Duodenal mucosa (tissue), 2 donors: ENCODE measurements at regions not wholly inside any gene's neighbourhood (a gene's known extent, or its start where the extent isn't known, plus 50 kb on each side); places are given as distances from the start of the nearest gene placed in this dataset.
"Not testable (repeated sequence)": the region's sequence is repeated elsewhere in the genome, so short reads cannot be mapped to it uniquely, and the experiment has no call there.

Source experiments
- H3K27ac ChIP-seq: one replicate; pipeline ENCODE4 v1.7.0; 2013; ENCODE audit warnings: low read depth, low read length
- H3K27me3 ChIP-seq, 2 donors: one replicate each; pipeline ENCODE4 v1.7.0; 2013; ENCODE audit warnings: low read length in 2 of 2, control low read depth in 1 of 2; ENCODE audit not compliant: insufficient read depth in 2 of 2, control insufficient read depth in 1 of 2
- H3K36me3 ChIP-seq, 2 donors: one replicate each; pipeline ENCODE4 v1.7.0; 2013; ENCODE audit warnings: low read length in 2 of 2, control low read depth in 1 of 2; ENCODE audit not compliant: insufficient read depth in 2 of 2, control insufficient read depth in 1 of 2
- H3K4me1 ChIP-seq, 2 donors: one replicate each; pipeline ENCODE4 v1.7.0; 2013; ENCODE audit warnings: low read length in 2 of 2, control low read depth in 1 of 2; ENCODE audit not compliant: insufficient read depth in 2 of 2, control insufficient read depth in 1 of 2
- H3K4me3 ChIP-seq, 2 donors: one replicate each; pipeline ENCODE4 v1.7.0; 2013; ENCODE audit warnings: low read length in 2 of 2, low read depth in 1 of 2
- H3K9ac ChIP-seq, 2 donors: one replicate each; pipeline ENCODE4 v1.7.0; 2013; ENCODE audit warnings: low read length in 2 of 2, low read depth in 1 of 2
- H3K9me3 ChIP-seq, 2 donors: one replicate each; pipeline ENCODE4 v1.7.0; 2013; ENCODE audit warnings: low read length in 2 of 2, control low read depth in 1 of 2; ENCODE audit not compliant: control insufficient read depth in 1 of 2

- Histone ChIP-seq H3K36me3 (no peaks in the 10 kb centered on the region), H3K27ac (no peak overlapping the region), H3K27me3 (no peaks in the 10 kb centered on the region), H3K9me3 (peaks cover 0 to 3% of the 10 kb centered on the region in 2 donors), H3K9ac (no peak overlapping the region), H3K4me3 (peak overlapping the region in 1 of 2 donors; percentile 23), H3K4me1 (no peaks in the 10 kb centered on the region)
Measured at GRCh38 chr6:71082033-71082650, 125.3 kb upstream of the B3GAT2 start.

DNA sequence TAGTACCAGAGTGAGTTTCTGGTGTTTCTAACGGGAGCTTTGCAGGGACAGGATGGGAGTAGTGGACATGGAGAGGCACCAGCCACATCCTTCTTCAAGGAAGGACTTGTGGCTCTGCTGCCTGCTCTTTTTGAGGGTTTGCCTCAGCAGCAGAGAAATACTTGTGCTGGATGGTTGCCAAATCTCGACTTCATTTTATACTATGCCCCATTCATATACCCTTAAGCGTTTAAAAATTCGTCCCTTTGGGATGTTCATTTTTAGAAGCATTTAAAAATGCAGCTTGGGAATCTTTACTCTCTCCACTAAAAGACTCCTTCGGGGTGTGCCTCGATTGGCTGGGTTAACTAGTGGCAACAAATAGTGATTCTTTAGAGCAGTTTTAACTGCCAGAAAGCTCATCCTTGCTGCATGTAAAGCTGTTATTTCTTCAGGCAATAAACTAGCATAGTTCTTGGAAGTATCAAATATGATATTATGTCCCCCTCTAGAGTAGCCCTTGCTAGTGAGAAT lies 126.5 kb upstream of the B3GAT2 start:
- Histone ChIP-seq H3K36me3 (no peaks in the 10 kb centered on the region), H3K9ac (no peak overlapping the region), H3K27me3 (no peaks in the 10 kb centered on the region), H3K27ac (no peak overlapping the region), H3K4me1 (no peaks in the 10 kb centered on the region), H3K4me3 (no peak overlapping the region), H3K9me3 (no peaks in the 10 kb centered on the region)

DNA sequence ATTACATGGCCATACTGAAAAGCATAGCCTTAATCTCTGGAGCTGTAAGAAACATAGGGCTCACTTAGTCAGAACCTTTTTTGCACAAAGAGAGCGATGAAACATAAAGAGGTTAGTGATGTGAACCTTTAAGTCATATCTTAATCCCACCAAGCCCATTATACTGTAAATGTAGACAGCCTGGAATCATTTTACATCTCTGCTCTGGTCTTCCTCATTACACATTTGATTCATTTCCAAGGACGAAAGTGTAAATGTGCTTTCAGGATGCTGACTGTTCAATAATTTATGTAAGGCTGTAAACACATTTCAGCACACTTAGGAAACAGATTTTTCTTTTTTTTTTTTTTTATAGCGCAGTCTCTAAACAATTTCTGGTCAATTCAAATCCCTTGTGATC lies 131.3 kb upstream of the B3GAT2 start:
- Histone ChIP-seq H3K9me3 (no peaks in the 10 kb centered on the region), H3K4me3 (no peak overlapping the region), H3K36me3 (no peaks in the 10 kb centered on the region), H3K27ac (no peak overlapping the region), H3K9ac (no peak overlapping the region), H3K27me3 (no peaks in the 10 kb centered on the region), H3K4me1 (no peaks in the 10 kb centered on the region)

DNA sequence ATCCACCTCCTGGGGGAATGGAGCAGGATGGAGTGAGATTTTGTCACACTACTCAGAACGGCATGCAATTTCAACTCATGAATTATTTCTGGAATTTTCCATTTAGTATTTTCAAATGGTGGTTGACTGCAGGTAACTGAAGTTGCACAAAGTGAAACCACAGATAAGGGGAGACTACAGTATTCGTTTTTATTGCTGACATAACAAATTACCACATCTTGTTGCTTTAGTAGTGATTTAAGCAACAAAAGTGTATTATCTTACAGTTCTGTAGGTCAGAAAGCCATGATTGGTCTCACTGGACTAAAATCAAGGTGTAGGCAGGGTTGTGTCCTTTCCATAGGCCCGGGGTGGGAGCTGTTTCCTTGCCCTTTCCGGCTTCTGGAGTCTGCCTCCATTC lies 133.4 kb upstream of the B3GAT2 start:
- Histone ChIP-seq H3K36me3 (no peaks in the 10 kb centered on the region), H3K9me3 (no peaks in the 10 kb centered on the region), H3K4me3 (no peak overlapping the region), H3K27ac (no peak overlapping the region), H3K27me3 (no peaks in the 10 kb centered on the region), H3K9ac (no peak overlapping the region), H3K4me1 (no peaks in the 10 kb centered on the region)

- Histone ChIP-seq H3K27ac (no peak overlapping the region), H3K27me3 (no peaks in the 10 kb centered on the region), H3K9ac (no peak overlapping the region), H3K4me3 (no peak overlapping the region), H3K4me1 (no peaks in the 10 kb centered on the region), H3K9me3 (no peaks in the 10 kb centered on the region), H3K36me3 (no peaks in the 10 kb centered on the region)
Measured at GRCh38 chr6:71091167-71091566, 134.3 kb upstream of the B3GAT2 start.

- Histone ChIP-seq H3K9me3 (no peaks in the 10 kb centered on the region), H3K36me3 (no peaks in the 10 kb centered on the region), H3K4me1 (no peaks in the 10 kb centered on the region), H3K4me3 (no peak overlapping the region), H3K27ac (no peak overlapping the region), H3K9ac (no peak overlapping the region), H3K27me3 (no peaks in the 10 kb centered on the region)
Measured at GRCh38 chr6:71091956-71092355, 135.1 kb upstream of the B3GAT2 start.

GRCh38 chr6:71097264-71097663 lies 140.4 kb upstream of the B3GAT2 start:
- H3K4me3 ChIP-seq, H3K4me1 ChIP-seq, H3K27ac ChIP-seq, H3K9me3 ChIP-seq, H3K9ac ChIP-seq, H3K27me3 ChIP-seq, H3K36me3 ChIP-seq: not testable (repeated sequence)

GRCh38 chr6:71099649-71100048 lies 142.8 kb upstream of the B3GAT2 start:
- H3K36me3 ChIP-seq, result no peaks in the 10 kb centered on the region
- H3K4me1 ChIP-seq, result no peaks in the 10 kb centered on the region
- H3K27me3 ChIP-seq, result no peaks in the 10 kb centered on the region
- no peak overlapping the region for H3K9ac ChIP-seq
- no peak overlapping the region for H3K27ac ChIP-seq
- H3K4me3 ChIP-seq, result no peak overlapping the region
- H3K9me3 ChIP-seq, result no peaks in the 10 kb centered on the region

DNA sequence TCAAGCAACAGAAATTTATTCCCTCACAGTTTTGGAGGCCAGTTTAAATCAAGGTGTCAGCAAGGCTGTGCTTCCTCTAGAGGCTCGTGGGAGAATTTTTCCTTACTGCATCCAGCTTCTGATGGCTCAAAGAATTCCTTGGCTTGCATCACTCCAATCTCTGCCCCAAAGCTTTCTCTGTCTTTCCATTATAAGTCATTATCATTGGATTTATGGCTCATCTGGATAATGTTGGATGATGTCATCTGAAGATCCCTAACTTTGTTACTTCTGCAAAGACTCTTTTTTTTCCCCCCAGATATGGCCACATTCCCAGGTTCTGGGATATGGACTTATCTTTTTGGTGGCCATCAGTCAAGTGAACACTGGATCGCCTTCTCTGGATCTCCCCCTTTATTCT lies 146.3 kb upstream of the B3GAT2 start:
- no peaks in the 10 kb centered on the region for H3K36me3 ChIP-seq
- H3K9me3 ChIP-seq, result no peaks in the 10 kb centered on the region
- H3K27me3 ChIP-seq, result no peaks in the 10 kb centered on the region
- H3K9ac ChIP-seq, result no peak overlapping the region
- no peak overlapping the region for H3K4me3 ChIP-seq
- no peaks in the 10 kb centered on the region for H3K4me1 ChIP-seq
- H3K27ac ChIP-seq, result no peak overlapping the region

GRCh38 chr6:71103641-71104040 lies 146.8 kb upstream of the B3GAT2 start:
- H3K27me3 ChIP-seq, result no peaks in the 10 kb centered on the region
- no peaks in the 10 kb centered on the region for H3K9me3 ChIP-seq
- H3K36me3 ChIP-seq, result no peaks in the 10 kb centered on the region
- H3K9ac ChIP-seq, result no peak overlapping the region
- no peaks in the 10 kb centered on the region for H3K4me1 ChIP-seq
- H3K27ac ChIP-seq, result no peak overlapping the region
- H3K4me3 ChIP-seq, result no peak overlapping the region

GRCh38 chr6:71106276-71106675 lies 149.4 kb upstream of the B3GAT2 start:
- Histone ChIP-seq H3K4me1 (no peaks in the 10 kb centered on the region), H3K9ac (no peak overlapping the region), H3K9me3 (no peaks in the 10 kb centered on the region), H3K27ac (no peak overlapping the region), H3K27me3 (no peaks in the 10 kb centered on the region), H3K4me3 (no peak overlapping the region), H3K36me3 (no peaks in the 10 kb centered on the region)
